Bone marrow (tissue), 2 donors: ENCODE measurements at regions not wholly inside any gene's neighbourhood (a gene's known extent, or its start where the extent isn't known, plus 50 kb on each side); places are given as distances from the start of the nearest gene placed in this dataset.

Source experiments
- DNase-seq, 2 donors: peaks; one replicate each; lab custom pipeline; 2025; lab: John Stamatoyannopoulos, UW

DNA sequence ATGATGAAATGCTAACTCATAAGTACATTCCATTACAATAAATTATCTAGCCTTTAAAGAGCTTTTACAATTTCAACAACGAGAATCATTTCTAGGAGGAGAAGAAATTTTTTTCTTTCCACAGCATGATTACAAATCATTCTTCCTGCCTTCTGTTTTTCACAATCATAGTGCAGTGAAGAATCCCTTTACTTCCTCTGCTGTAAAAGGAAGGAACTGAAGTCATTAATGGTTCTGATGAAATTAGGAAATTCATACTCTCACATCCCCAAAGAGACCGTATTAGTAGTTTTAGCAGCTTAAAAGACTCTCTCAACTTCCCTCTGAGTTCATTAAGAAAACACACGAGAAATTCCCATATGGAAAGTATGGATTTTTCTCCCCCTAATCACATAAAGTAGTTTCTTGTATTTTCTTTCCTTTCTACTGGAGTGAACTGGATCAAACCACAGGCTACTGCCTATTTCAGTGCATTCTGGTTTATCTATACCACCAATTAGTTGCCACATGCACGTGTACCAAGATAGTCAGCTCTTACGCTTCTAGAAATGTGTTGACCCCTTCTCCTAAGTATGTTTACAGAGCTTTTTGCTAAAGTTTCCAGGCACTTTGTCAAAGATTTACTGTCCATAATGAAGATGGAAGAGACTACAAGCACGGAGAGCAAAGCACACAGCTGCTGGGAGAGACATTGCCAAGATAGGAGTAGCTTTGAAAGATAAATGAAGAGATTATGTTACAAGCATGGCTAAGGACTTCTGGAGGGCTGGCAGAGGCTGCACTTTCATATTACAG, 58.9 kb upstream of the KITLG start:
- DNase-seq = no peak

DNA sequence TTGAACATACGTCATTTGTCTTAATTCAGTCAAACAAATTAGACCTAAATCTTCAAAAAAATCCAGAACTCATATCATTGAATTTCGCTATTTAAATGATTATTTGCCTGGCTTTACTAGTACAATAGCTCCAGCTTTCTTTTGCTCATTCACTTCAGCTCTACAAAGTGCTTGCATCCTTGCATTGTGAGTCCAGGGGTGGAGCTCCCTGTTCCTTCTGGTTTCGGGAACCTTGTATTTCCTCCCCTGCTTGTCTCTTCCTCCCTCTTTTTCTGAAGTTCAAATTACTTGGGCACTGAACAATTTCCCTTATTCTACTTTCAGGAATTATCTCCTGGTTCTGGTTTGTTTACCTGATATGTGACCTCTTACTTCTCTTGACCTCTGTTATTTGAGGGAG, 58.1 kb upstream of the KITLG start:
- DNase-seq = no peak

GRCh38 chr12:88634008-88634407, 53.7 kb upstream of the KITLG start:
- DNase-seq = no peak

GRCh38 chr12:88633312-88633711, 53.0 kb upstream of the KITLG start:
- DNase-seq = no peak

DNA sequence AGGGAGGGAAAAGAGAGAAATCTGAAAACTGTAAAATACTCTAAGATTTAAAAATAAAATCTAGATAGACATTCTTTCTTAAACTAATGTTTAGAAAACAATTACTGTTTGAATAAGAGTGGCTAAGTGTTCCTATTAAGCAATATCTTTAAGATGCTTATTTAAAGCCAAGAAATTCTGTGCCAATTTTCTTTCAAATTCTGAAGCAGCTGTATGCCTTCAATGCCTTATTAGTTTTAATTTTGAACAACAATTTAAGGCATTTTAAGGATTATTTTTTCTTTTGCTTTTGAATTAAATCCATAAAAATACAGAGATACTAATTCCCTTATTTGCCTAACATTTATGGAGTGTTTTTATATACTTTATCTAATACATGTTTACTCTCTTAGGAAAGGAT, 50.3 kb upstream of the KITLG start:
- no peak for DNase-seq
